Skeletal muscle satellite cell (primary cell): ENCODE measurements at regions not wholly inside any gene's neighbourhood (a gene's known extent, or its start where the extent isn't known, plus 50 kb on each side); places are given as distances from the start of the nearest gene placed in this dataset.

Experiments used
- H3K27me3 ChIP-seq: 2 replicates; pipeline ENCODE4 v1.7.0; 2013; ENCODE audit warnings: low read length; ENCODE audit not compliant: control insufficient read depth, insufficient read depth
- H3K36me3 ChIP-seq: 2 replicates; pipeline ENCODE4 v1.7.0; 2013; ENCODE audit warnings: mild to moderate bottlenecking, control low read depth, low read length; ENCODE audit not compliant: insufficient read depth
- H3K4me1 ChIP-seq: 2 replicates; pipeline ENCODE4 v1.7.0; 2013; ENCODE audit warnings: low read length; ENCODE audit not compliant: control insufficient read depth, insufficient read depth
- H3K4me2 ChIP-seq: 2 replicates; pipeline ENCODE4 v1.7.0; 2013; ENCODE audit warnings: mild to moderate bottlenecking, low read length
- H3K4me3 ChIP-seq: 2 replicates; pipeline ENCODE4 v1.7.0; 2013; ENCODE audit warnings: low read length
- H3K9ac ChIP-seq: 2 replicates; pipeline ENCODE4 v1.7.0; 2013; ENCODE audit warnings: mild to moderate bottlenecking, low read depth, low read length, moderate library complexity
- H3K9me3 ChIP-seq: replicated peaks from 2 replicates; pipeline ENCODE4 v1.7.0; 2013; ENCODE audit warnings: mild to moderate bottlenecking, control low read depth, low read length

GRCh38 chr1:219771080-219771479 is 157.3 kb downstream of the SLC30A10 start:
- H3K9ac ChIP-seq, result no peak overlapping the region
- H3K27me3 ChIP-seq, result no peaks in the 10 kb centered on the region
- no peaks in the 10 kb centered on the region for H3K36me3 ChIP-seq
- no peak overlapping the region for H3K4me3 ChIP-seq
- H3K9me3 ChIP-seq, result no peaks in the 10 kb centered on the region
- no peak overlapping the region for H3K4me2 ChIP-seq
- peaks cover 8% of the 10 kb centered on the region for H3K4me1 ChIP-seq

- no peak overlapping the region for H3K9ac ChIP-seq
- no peaks in the 10 kb centered on the region for H3K36me3 ChIP-seq
- H3K4me2 ChIP-seq, result no peak overlapping the region
- no peaks in the 10 kb centered on the region for H3K4me1 ChIP-seq
- H3K4me3 ChIP-seq, result no peak overlapping the region
- H3K27me3 ChIP-seq, result no peaks in the 10 kb centered on the region
- H3K9me3 ChIP-seq, result no peaks in the 10 kb centered on the region
Measured at GRCh38 chr1:219763321-219763720, 150.4 kb upstream of the ZC3H11B start.

- no peaks in the 10 kb centered on the region for H3K27me3 ChIP-seq
- no peak overlapping the region for H3K4me2 ChIP-seq
- no peaks in the 10 kb centered on the region for H3K36me3 ChIP-seq
- no peaks in the 10 kb centered on the region for H3K4me1 ChIP-seq
- no peak overlapping the region for H3K4me3 ChIP-seq
- no peak overlapping the region for H3K9ac ChIP-seq
- H3K9me3 ChIP-seq, result no peaks in the 10 kb centered on the region
Measured at GRCh38 chr1:219761208-219761860, 148.4 kb upstream of the ZC3H11B start.

GRCh38 chr1:219759095-219759494 is 146.2 kb upstream of the ZC3H11B start:
- H3K36me3 ChIP-seq, result no peaks in the 10 kb centered on the region
- no peaks in the 10 kb centered on the region for H3K4me1 ChIP-seq
- no peak overlapping the region for H3K4me3 ChIP-seq
- no peak overlapping the region for H3K4me2 ChIP-seq
- H3K9ac ChIP-seq, result no peak overlapping the region
- no peaks in the 10 kb centered on the region for H3K9me3 ChIP-seq
- no peaks in the 10 kb centered on the region for H3K27me3 ChIP-seq

GRCh38 chr1:219757890-219758289 is 145.0 kb upstream of the ZC3H11B start:
- Histone ChIP-seq H3K4me3 (no peak overlapping the region), H3K27me3 (no peaks in the 10 kb centered on the region), H3K9me3 (no peaks in the 10 kb centered on the region), H3K9ac (no peak overlapping the region), H3K4me2 (no peak overlapping the region), H3K36me3 (no peaks in the 10 kb centered on the region), H3K4me1 (no peaks in the 10 kb centered on the region)

GRCh38 chr1:219755234-219755633 is 142.3 kb upstream of the ZC3H11B start:
- Histone ChIP-seq H3K4me1 (no peaks in the 10 kb centered on the region), H3K4me2 (no peak overlapping the region), H3K36me3 (no peaks in the 10 kb centered on the region), H3K9ac (no peak overlapping the region), H3K4me3 (no peak overlapping the region), H3K27me3 (no peaks in the 10 kb centered on the region), H3K9me3 (no peaks in the 10 kb centered on the region)

- Histone ChIP-seq H3K27me3 (no peaks in the 10 kb centered on the region), H3K9me3 (no peaks in the 10 kb centered on the region), H3K36me3 (no peaks in the 10 kb centered on the region), H3K4me2 (no peak overlapping the region), H3K4me1 (no peaks in the 10 kb centered on the region), H3K4me3 (no peak overlapping the region), H3K9ac (no peak overlapping the region)
Measured at GRCh38 chr1:219754767-219755166, 141.9 kb upstream of the ZC3H11B start.

- no peaks in the 10 kb centered on the region for H3K27me3 ChIP-seq
- no peak overlapping the region for H3K4me3 ChIP-seq
- no peaks in the 10 kb centered on the region for H3K4me1 ChIP-seq
- no peak overlapping the region for H3K9ac ChIP-seq
- H3K4me2 ChIP-seq, result no peak overlapping the region
- no peaks in the 10 kb centered on the region for H3K36me3 ChIP-seq
- H3K9me3 ChIP-seq, result no peaks in the 10 kb centered on the region
Measured at GRCh38 chr1:219753914-219754313, 141.0 kb upstream of the ZC3H11B start.

- Histone ChIP-seq H3K36me3 (no peaks in the 10 kb centered on the region), H3K4me2 (no peak overlapping the region), H3K9me3 (no peaks in the 10 kb centered on the region), H3K4me1 (no peaks in the 10 kb centered on the region), H3K4me3 (no peak overlapping the region), H3K27me3 (no peaks in the 10 kb centered on the region), H3K9ac (no peak overlapping the region)
Measured at GRCh38 chr1:219752645-219753044, 139.7 kb upstream of the ZC3H11B start.

- Histone ChIP-seq H3K9me3 (no peaks in the 10 kb centered on the region), H3K27me3 (no peaks in the 10 kb centered on the region), H3K4me1 (no peaks in the 10 kb centered on the region), H3K4me3 (no peak overlapping the region), H3K36me3 (no peaks in the 10 kb centered on the region), H3K4me2 (no peak overlapping the region), H3K9ac (no peak overlapping the region)
Measured at GRCh38 chr1:219751870-219752507, 139.1 kb upstream of the ZC3H11B start.

- Histone ChIP-seq H3K9me3 (no peaks in the 10 kb centered on the region), H3K27me3 (no peaks in the 10 kb centered on the region), H3K9ac (no peak overlapping the region), H3K36me3 (no peaks in the 10 kb centered on the region), H3K4me2 (no peak overlapping the region), H3K4me3 (no peak overlapping the region), H3K4me1 (no peaks in the 10 kb centered on the region)
Measured at GRCh38 chr1:219749370-219749769, 136.5 kb upstream of the ZC3H11B start.

- no peaks in the 10 kb centered on the region for H3K9me3 ChIP-seq
- H3K36me3 ChIP-seq, result no peaks in the 10 kb centered on the region
- no peak overlapping the region for H3K4me2 ChIP-seq
- H3K4me1 ChIP-seq, result no peaks in the 10 kb centered on the region
- H3K4me3 ChIP-seq, result no peak overlapping the region
- no peaks in the 10 kb centered on the region for H3K27me3 ChIP-seq
- no peak overlapping the region for H3K9ac ChIP-seq
Measured at GRCh38 chr1:219746141-219746540, 133.2 kb upstream of the ZC3H11B start.
